ENCODE measurements at regions not wholly inside any gene's neighbourhood (a gene's known extent, or its start where the extent isn't known, plus 50 kb on each side); places are given as distances from the start of the nearest gene placed in this dataset.

- Histone ChIP-seq H2AFZ (replicated peaks; ENCODE audit: low read length, poor library complexity) (no peak overlapping the region), H2BK120ac (ENCODE audit: low read depth, low read length) (no peak overlapping the region), H4K5ac (ENCODE audit: low read depth, low read length) (no peak overlapping the region), H3K27me3 (ENCODE audit: control insufficient read depth, insufficient read depth, low read length) (no peaks in the 10 kb centered on the region), H2AK5ac (ENCODE audit: low read depth, low read length) (no peak overlapping the region), H3K9ac (ENCODE audit: low read depth, low read length) (no peak overlapping the region), H3K4ac (ENCODE audit: low read depth, low read length) (no peak overlapping the region), H3K36me3 (ENCODE audit: control insufficient read depth, insufficient read depth, low read length) (no peaks in the 10 kb centered on the region), H3K4me1 (ENCODE audit: control insufficient read depth, insufficient read depth, low read length) (no peaks in the 10 kb centered on the region), H2BK5ac (ENCODE audit: low read depth, low read length, poor library complexity, severe bottlenecking) (no peak overlapping the region), H4K91ac (ENCODE audit: insufficient read depth, low read depth, low read length) (no peak overlapping the region), H3K56ac (ENCODE audit: extremely low read depth, insufficient read depth, low read length) (no peak overlapping the region), H3K9me1 (ENCODE audit: insufficient read depth, low read length) (no peaks in the 10 kb centered on the region), H2AK9ac (replicated peaks; ENCODE audit: low read depth, low read length, poor library complexity) (no peak overlapping the region), H4K20me1 (ENCODE audit: insufficient read depth, low read length) (no peaks in the 10 kb centered on the region), H2BK15ac (ENCODE audit: low read depth, low read length) (no peak overlapping the region), H2BK20ac (ENCODE audit: low read depth, low read length) (no peak overlapping the region), H3K79me1 (ENCODE audit: low read depth in 1 of 2, low read length in 2 of 2) (no peaks in the 10 kb centered on the region), H3K27ac (ENCODE audit: insufficient read depth, low read length) (no peak overlapping the region), H3K14ac (replicated peaks; ENCODE audit: low read depth, low read length) (no peak overlapping the region), H3K23ac (ENCODE audit: low read depth, low read length) (no peak overlapping the region), H4K8ac (ENCODE audit: low read depth in 2 of 2, low read length in 2 of 2) (no peak overlapping the region), H3K9me3 (ENCODE audit: control insufficient read depth, insufficient read depth, low read length) (no peaks in the 10 kb centered on the region), H3K18ac (ENCODE audit: low read depth, low read length) (no peak overlapping the region), H3K4me2 (ENCODE audit: low read depth, low read length) (no peak overlapping the region), H3K4me3 (ENCODE audit: insufficient read depth, low read depth, low read length) (no peak overlapping the region)
- no peak for ATAC-seq (ENCODE audit: low read depth)
- in situ Hi-C loops (cut with MboI; ENCODE audit: low sequenced_read_pairs): no loop called here
- intact Hi-C loops (cut with micrococcal nuclease): no loop called here
- ChIA-PET CTCF (no interaction called here), POLR2A (ENCODE audit: unreplicated experiment) (no interaction called here)
- TF ChIP-seq BHLHE40 (IDR thresholded peaks at IDR 0.05; ENCODE audit: low read depth, low read length) (no peak), RFX5 (IDR thresholded peaks at IDR 0.05; ENCODE audit: low read depth, low read length) (no peak), NFE2L2 (IDR thresholded peaks at IDR 0.05; ENCODE audit: low read depth, low read length) (no peak), MAZ (IDR thresholded peaks at IDR 0.05; ENCODE audit: borderline replicate concordance, low read depth, low read length) (no peak), CHD1 (IDR thresholded peaks at IDR 0.05; ENCODE audit: low read depth, low read length) (no peak), RAD21 (IDR thresholded peaks at IDR 0.05; ENCODE audit: low read length) (no peak), POLR2A (IDR thresholded peaks at IDR 0.05; ENCODE audit: low read depth, low read length) (no peak), ELK1 (IDR thresholded peaks at IDR 0.05; ENCODE audit: borderline replicate concordance, low read depth, low read length) (no peak), SMC3 (IDR thresholded peaks at IDR 0.05; ENCODE audit: low read depth, low read length) (no peak), USF2 (IDR thresholded peaks at IDR 0.05; ENCODE audit: low read depth, low read length) (no peak), MAFK (IDR thresholded peaks at IDR 0.05; ENCODE audit: low read depth, low read length) (no peak), MXI1 (IDR thresholded peaks at IDR 0.05; ENCODE audit: borderline replicate concordance, low read depth, low read length) (no peak), CTCF (conservative IDR thresholded peaks at IDR 0.05; ENCODE audit: low read depth, low read length) (no peak)
- dilution Hi-C loops (cut with HindIII; ENCODE audit: low sequenced_read_pairs, unreplicated experiment): no loop called here
- DNase-seq: no peak
- no TSS peak for BruUV-seq (replicated peaks)
Measured at GRCh38 chr7:108711611-108712010, 141.9 kb downstream of the DNAJB9 start.
